ENCODE measurements at regions not wholly inside any gene's neighbourhood (a gene's known extent, or its start where the extent isn't known, plus 50 kb on each side); places are given as distances from the start of the nearest gene placed in this dataset.
"Not testable (repeated sequence)": the region's sequence is repeated elsewhere in the genome, so short reads cannot be mapped to it uniquely, and the experiment has no call there.

DNA sequence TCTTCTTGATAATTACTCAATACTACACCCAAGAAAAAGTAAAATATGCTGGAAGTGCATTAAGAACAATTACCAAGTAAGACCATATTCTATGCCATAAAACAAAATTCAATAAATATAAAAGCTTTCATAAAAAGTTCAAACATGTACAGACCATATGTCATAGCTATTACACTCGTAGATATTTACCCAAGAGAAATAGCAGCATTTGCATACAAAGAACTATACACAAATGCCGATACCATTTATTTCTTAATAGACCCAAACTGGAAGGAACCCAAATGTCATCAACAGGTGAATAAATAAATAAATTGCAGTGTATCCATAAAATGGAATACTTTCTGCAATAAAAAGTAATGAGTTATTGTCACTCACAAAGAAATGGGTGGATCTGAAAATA lies 78.3 kb upstream of the SLC16A7 start:
- DNase-seq (ENCODE audit: low read depth), result no peak

DNA sequence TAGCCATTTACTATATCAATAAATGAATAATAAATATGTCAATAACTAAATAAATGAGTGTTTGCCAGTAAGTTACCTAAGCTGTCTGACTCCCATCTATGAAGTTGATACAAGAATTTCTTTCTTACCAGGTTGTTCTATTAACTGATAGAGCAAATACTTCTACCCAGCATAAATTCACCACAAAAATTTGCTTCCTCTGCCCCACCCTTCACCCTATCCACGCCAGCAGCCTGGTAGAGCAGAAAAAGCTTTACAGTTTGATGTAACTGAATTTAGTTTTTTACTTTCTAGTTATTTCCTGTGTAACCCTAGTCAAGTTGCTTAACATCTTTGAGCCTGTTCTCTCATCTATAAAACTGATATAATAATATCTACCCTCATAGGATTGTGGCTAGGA lies 94.9 kb upstream of the SLC16A7 start:
- no peak for DNase-seq (ENCODE audit: low read depth)

DNA sequence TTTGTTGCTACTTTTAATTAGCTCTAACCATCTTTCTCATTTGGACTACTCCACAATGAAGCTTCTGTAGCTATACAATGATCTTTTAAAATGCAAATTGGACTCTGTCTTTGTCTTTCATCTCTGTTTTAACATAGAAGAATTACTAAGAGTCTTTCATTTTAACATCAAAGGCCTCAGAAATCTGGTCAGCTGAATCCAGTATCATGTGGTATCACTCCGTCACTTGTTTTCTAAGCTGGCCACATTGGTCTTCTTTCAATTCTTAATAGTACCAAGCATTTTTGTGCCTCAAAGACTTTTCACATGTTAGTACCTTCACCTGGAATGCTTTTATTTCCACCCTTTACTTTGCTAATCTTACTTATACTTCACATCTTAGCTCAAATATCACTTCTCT lies 95.5 kb upstream of the SLC16A7 start:
- no peak for DNase-seq (ENCODE audit: low read depth)

DNA sequence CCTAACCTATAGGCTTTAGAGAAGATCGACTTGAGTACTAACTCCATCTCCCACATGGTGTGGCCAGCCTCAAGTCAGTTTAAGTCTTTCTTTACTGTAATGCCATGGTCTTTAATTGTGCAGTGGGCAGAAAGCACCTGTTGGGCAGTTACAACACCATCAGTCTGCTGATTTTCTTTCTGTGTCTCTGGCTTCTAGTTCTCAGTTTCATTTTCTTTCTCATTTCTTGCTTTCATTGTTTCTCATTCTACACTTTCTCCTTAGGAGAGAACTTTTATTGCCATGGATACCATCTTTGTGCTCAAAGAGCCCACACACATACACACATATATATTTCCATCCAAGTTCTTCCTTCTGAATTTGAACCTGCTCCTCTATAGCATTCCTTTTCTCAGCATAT lies 96.1 kb upstream of the SLC16A7 start:
- no peak for DNase-seq (ENCODE audit: low read depth)

DNA sequence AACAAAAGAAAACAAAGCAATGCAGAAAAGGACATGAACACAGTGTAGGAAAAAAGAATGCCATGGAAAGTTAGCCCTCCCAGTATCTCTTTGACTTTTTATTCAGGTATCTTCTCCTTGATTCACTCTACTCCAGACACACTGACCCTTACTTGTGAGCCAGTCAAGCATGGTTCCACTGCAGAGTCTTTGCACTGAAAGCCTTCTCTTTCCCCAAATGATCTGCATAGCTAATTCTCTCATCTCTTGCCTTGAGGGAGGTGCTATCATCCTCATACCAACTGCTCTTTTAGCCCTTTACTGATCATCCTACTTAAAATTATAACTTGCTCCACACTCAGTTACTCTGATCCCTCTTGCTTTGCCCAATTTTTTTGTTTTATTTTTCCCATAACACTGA lies 101.2 kb upstream of the SLC16A7 start:
- no peak for DNase-seq (ENCODE audit: low read depth)

DNA sequence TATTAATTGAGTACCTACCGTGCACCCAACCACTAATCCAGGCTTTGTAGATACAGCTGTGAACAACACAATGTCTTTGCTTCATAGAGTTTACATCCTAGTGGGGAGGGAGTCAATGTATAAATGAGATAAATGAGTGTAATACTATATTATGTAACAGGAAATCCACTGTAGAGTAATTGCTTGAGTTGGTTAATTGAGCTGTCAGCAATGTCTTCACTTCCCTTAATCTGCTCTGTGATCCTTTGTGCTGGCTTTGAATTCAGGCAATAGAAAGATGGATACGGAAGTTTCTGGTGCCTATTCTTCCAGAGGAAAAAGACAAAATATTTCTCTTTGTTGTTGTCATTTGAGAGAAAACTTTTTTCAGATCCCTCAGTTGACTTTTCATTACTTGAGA lies 104.0 kb upstream of the SLC16A7 start:
- no peak for DNase-seq (ENCODE audit: low read depth)

DNA sequence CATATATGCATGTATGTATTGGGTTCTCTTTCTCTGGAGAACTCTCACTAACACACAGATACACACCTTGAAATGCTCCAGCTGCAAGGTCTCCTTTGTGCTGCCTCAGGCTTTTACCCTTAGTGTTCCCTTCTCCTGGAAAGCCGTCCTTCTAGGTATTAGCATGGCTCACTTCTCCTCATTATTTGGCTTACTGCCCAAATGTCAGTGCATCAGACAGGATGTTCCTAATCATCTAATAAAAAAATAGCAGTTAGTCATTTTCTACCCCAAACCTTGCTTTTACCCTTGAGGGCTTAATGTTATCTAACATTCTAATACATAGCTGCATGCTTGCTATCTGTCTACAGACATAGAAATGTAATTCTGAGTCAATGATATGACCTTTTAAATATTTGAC lies 109.0 kb upstream of the SLC16A7 start:
- DNase-seq (ENCODE audit: low read depth), result no peak

DNA sequence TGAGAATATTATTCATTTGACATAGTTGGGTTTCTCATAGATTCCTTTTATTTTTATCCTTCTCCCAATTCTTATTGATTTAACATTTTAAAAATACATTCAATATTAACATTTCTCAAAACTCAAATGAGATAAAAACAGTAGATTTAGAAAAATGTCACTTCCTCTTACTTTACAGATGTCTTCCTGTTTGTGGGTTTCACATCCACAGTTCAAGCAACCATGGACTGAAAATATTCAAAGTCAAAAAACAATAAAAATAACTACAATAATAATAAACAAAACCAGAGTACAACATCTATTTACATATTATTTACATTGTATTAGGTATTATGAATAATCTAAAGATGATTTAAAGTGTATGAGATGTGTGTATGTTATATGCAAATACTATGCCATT lies 111.3 kb upstream of the SLC16A7 start:
- no peak for DNase-seq (ENCODE audit: low read depth)

DNA sequence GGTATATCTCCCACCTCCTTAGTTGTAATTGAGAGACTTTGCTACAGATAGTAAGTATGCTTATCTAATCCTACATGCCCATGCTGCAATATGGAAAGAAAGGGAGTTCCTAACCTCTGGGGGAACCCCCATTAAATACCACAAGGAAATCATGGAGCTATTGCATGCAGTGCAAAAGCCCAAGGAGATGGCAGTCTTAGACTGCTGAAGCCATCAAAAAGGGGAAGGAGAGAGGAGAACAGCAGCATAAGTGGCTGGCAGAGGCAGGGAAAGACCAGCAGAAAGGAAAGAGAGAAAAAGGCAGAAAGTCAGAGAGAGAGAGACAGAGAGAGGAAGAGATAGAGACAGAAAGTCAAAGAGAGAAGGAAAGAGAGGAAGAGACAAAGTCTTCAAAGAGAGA lies 121.6 kb upstream of the SLC16A7 start:
- DNase-seq (ENCODE audit: low read depth), result not testable (repeated sequence)

DNA sequence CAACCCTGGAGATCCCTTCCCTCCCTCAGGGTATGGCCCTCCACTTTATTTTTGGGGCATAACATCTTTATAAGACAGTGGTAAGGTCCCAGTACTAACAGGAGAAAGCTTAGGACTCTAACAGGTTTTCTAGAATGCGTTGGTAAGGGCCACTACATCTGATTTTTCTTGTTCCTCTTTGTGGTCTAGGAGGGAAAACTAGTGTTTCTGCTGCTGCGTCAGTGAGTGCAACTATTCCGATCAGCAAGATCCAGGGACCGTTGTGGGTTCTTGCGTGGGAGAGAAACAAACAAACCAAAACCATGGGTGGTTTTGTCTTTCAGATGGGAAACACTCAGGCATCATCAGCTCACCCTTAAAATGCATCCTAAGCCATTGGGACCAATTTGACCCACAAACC lies 123.6 kb upstream of the SLC16A7 start:
- no peak for DNase-seq (ENCODE audit: low read depth)

DNA sequence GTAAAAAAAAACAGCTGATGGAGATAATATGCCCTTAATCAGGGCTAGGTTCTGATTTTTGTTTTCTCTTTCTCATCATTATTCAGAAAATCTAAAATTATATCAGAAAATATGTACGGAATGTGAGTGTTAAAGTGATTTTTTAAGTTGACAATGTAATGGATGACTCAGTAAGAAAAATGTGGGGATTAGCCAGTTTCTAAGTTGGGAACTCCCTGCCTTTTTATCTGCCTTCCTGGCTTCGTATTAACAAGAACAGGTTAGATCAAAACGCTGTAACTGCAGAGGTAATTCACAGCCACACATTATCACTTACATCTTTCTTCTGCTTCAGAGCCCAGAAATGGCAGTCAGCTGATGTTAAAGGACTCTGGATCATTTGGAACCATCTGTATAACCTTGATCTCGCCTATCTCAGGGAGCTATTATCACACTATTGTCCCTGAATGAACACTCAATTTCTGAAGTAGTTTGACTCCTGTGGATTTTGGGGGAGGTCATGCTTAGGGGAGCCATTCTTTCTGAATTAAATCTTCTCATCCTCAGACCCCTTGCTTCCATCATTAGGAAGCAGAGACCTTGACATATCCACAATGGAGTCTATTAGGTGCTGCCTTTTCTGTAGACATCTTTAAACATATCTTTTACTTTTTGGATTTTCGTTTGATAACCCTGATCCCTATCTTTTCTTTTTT lies 135.7 kb upstream of the SLC16A7 start:
- DNase-seq (ENCODE audit: low read depth), result no peak

DNA sequence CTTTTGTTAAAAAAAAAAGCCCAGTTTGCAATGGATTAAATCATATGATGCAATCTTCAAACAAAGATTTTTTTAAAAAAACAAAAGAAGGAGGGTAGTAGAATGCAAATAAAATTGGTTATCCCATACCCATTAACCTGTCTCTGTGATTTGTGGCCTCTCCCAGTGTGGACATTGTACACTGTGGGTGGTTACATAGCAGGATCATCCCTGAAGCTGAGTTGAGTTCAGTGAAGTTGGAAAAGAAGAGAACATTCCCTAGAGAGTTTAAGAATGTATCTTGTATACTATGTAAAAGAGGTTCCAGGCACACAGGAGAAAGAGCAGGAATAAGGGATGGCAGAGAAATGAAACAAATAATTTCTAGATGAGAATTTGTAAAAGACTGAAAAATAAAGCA lies 142.4 kb upstream of the SLC16A7 start:
- DNase-seq (ENCODE audit: low read depth), result no peak

DNA sequence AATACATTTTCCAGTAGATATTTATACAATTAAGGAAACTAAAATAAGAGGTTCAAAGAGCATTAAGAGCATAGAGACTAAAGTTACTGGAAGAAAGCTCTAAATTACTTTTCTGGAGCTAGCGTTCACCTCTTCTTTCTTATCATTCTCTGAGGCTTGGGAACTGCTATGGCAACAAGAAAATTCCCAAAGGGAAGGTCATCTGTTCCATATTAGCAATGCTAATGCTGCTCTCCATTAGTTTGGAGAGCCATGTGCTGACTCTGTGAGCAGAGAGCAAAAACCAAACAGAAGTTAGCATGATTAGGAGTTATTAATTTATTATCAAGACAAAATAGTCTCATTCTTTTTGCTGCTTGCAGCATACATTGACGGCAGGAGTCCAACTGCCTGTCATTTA lies 143.1 kb upstream of the SLC16A7 start:
- no peak for DNase-seq (ENCODE audit: low read depth)

DNA sequence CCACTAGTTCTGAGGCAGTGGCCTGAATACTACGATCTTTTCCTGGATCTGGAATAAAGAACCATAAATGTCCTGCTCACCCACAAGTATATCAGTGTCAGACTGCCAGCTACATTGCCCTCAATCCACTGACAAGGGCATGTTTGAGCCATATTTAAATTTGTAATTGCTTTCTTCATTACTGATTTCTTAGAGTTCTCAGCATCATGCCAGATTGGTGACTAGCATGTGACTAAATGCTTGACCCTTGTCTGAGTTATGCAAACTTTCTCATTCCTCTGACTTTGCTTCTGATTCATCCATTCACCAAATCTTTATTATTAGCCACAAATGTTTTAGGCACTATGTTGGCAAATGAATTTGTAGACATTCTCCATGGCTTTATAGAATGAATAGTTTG lies 143.6 kb upstream of the SLC16A7 start:
- DNase-seq (ENCODE audit: low read depth), result no peak

DNA sequence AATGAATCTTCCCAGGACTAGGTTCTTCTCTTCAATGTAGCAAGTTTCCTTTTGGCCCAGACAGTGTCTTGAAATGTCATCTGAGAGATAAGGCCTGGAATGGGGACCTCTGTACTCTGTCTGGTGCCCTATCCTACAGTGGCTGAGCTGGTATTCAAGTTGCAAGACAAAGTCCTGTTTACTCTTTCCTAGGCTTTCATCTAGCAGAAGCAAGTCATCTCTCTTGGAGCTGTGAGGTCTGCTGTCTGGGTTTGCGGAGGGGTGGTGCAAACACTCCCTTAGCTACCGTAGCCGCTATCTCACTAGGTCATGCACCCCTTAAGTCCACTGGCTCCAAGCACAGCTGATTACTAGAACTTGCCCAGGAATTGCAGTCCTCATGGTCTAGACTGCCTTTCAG lies 149.7 kb upstream of the SLC16A7 start:
- no peak for DNase-seq (ENCODE audit: low read depth)

DNA sequence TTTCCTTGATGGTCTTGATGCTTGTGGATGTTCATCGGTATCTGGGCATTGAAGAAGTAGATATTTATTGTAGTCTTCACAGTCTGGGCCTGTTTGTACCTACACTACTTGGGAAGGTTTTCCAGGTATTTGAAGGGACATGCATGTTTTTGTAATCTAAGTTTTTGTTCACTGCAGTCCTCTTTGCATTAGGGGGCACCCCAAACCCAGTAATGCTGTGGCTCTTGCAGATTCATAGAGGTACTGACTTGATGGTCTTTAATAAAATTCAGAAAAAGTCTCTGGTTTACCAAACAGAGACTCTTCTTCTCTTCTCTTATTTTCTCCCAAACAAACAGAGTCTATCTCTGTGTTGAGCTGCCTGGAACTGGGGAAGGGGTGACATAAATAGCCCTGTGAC lies 150.9 kb upstream of the SLC16A7 start:
- no peak for DNase-seq (ENCODE audit: low read depth)

DNA sequence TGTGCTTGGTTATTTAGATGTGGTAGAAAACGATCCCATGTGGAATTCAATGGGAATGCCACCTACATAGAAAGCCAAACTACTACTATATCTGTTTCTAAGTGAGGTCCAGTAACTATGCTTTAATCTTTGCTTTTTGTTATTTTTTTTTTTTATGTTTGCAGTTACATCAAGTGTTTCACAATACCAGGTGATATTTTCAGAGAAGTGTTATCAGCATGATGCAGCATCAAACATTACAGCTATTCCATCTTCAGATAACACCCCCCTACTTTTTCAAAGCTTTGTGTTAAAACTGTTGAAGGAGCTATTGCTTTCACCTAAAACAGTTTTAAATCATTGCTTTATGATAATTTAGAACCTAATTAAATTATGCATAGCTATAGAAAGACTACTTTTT lies 163.8 kb upstream of the SLC16A7 start:
- no peak for DNase-seq (ENCODE audit: low read depth)

DNA sequence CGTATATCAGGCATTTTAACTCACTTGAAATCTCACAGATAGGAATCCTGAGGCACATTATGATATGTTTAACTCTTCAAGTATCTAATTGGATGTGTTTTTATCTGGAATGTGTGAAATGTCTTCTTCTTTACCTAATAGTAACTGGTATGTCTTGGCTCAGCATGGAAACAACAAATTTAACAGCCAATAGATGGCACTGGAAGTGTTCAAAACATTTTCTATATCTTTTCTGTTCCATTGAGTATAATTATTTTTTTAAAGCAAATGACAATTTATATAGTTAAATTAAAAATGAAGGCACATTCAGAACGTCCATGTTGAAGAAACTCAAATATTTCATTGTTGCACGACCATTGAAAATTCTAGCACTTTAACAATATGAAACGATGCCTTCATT lies 164.6 kb upstream of the SLC16A7 start:
- no peak for DNase-seq (ENCODE audit: low read depth)

DNA sequence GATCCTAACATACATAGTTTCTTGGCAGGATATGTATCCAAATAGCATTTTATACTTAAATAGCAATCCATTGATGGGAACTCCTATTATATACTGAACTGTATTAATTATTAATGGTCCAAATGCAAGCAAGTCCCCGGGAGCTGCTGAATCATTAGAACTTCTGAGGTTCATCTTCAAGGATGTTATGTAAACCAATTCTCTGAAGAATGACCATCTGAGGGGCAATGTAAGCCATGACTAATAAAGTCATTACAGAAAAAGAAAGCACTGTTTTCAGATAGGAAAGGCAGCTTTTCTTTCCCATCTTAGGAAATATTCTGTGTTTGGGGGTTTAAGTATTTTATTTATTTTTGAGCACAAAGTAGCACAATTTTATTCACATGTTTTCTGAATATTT lies 166.1 kb upstream of the SLC16A7 start:
- no peak for DNase-seq (ENCODE audit: low read depth)

DNA sequence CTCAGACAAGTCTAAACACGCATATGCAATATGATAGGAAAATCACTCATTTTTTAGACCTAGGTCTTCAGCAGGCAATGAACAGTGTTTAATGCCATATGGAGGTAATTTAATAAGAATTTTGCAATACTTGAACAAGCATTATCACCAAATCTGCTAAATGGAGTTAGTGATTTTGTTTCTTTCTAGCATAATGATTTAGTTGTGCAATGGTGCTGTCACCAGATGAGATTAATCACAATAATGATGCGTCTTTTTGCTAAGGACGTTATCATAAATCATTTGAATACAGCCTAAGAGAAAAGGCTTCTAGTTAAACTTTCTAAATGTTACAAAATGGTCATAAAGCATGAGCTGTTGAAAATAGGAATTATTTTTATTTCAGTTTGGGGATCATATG lies 170.0 kb upstream of the SLC16A7 start:
- no peak for DNase-seq (ENCODE audit: low read depth)

DNA sequence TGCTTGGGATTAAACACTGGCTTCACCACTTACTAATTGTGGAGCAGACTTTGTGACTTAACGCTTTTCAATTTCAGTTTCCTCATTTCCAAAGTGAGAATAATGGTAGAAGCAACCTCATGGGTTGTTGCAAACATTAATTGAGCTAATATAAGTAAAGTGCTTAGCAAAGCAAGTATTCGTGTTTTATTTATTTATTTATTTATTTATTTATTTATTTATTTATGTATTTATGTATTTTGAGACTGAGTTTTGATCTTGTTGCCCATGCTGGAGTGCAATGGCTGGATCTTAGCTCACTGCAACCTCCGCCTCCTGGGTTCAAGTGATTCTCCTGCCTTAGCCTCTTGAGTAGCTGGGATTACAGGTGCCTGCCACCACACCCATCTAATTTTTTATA lies 171.2 kb upstream of the SLC16A7 start:
- not testable (repeated sequence) for DNase-seq (ENCODE audit: low read depth)

DNA sequence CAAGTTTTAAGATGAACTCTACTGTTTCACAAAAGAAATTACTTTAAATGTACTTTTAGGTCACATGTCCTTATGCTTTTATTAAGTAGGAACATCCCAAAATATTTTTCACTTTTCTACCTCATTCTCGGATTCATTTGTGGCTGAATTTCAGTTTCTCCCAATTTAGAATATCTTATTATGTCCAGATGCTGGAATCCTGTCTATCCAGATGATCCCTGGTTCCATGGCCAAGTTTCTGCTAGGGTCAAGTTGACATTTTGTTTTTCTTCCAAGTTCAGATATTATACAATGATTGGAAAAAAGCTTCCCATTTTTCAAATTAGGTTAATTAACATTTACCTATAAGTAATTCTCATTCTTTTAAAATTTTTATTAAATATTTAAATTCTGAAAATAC lies 181.8 kb upstream of the SLC16A7 start:
- no peak for DNase-seq (ENCODE audit: low read depth)

DNA sequence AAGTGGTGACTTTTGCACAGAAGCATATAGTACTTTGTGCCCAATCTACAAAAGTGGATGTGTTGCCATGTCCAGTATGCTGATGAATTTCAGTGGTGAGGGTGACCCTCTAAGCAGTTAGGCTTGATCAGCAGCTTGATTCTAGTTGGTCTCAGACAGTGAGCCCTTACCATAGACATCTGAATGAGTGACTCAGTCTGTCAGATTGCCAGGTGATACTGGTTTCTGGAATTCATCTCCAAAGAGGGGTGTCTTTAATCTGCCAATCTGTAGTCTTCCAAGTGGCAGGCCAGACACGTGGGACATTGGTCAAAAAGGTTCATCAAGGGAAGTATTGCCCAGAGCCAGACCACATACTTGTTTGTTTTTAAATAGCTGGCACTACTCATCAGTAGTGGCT lies 187.4 kb upstream of the SLC16A7 start:
- DNase-seq (ENCODE audit: low read depth), result no peak

DNA sequence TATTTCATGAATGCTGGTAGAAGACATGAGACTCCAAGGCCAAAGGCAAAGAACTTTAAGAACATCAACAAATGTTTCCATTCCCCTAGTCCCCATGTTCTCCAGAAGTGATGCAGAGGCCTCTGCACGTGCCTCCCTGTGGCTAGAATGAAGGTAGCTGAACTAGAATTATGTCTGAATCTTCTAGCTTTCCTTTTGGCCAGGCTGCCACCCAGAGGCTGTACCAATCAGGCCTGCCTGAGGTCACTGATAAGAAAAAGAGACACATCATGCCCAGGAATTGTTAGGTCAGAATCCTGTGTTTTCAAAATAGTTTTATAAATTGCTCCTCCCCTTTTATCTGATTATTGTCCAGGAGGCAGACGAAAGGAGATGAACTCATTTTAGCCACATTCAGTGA lies 188.0 kb upstream of the SLC16A7 start:
- no peak for DNase-seq (ENCODE audit: low read depth)

DNA sequence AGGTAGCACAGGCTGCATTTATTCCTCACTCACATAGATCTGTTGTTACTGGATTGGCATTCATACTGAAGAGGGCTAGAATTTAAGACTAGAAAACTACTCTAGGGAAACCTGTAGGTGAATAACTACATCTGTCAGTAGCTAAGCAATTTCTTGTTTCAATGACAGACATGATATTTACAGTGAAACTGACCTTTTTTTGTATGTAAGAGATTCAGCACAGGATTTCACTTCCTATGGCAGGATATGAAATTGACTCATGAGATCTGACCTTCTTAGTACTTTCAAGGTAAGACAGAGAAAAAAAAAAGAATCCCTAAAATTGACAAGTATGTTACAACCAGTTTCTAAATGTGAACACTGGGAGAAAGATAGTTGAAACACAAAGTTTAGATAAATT lies 189.8 kb upstream of the SLC16A7 start:
- DNase-seq (ENCODE audit: low read depth), result no peak

Measured in stimulated activated CD8-positive, alpha-beta memory T cell treated with anti-CD3 and anti-CD28 coated beads, Interleukin-7, amount 100 ng/mL, for 24 hours (primary cell).